ENCODE measurements at regions not wholly inside any gene's neighbourhood (a gene's known extent, or its start where the extent isn't known, plus 50 kb on each side); places are given as distances from the start of the nearest gene placed in this dataset.
"Not testable (repeated sequence)": the region's sequence is repeated elsewhere in the genome, so short reads cannot be mapped to it uniquely, and the experiment has no call there.

GRCh38 chr4:95779447-95779846, 60.4 kb upstream of the PDHA2 start:
- no peaks in the 10 kb centered on the region for H3K9me2 ChIP-seq (replicated peaks; ENCODE audit: insufficient read depth)
- no peaks in the 10 kb centered on the region for H3K4me1 ChIP-seq (ENCODE audit: insufficient read depth)
- H3K9me3 ChIP-seq (ENCODE audit: low read depth): no peaks in the 10 kb centered on the region
- no peak for DNase-seq (ENCODE audit: low spot score)
- H3K4me2 ChIP-seq: no peak overlapping the region
- WGBS (ENCODE audit: low lambda C conversion rate, missing lambda C conversion rate): 86% methylated on average over 1 of the region's 1 CpG
- H3K4me3 ChIP-seq: no peak overlapping the region
- TF ChIP-seq EZH2 (IDR thresholded peaks at IDR 0.05; ENCODE audit: borderline replicate concordance) (no peak), EZH2phosphoT487 (IDR thresholded peaks at IDR 0.05; ENCODE audit: low read depth, severe bottlenecking, unreplicated experiment) (no peak), CTCF (IDR thresholded peaks at IDR 0.05; ENCODE audit: poor library complexity) (no peak)
- H3K36me3 ChIP-seq (replicated peaks; ENCODE audit: insufficient read depth, low read depth): no peaks in the 10 kb centered on the region
- H3K27me3 ChIP-seq: no peaks in the 10 kb centered on the region
- H3K27ac ChIP-seq: no peak overlapping the region
- no peaks in the 10 kb centered on the region for H3K79me2 ChIP-seq
- H4K20me1 ChIP-seq (ENCODE audit: insufficient read depth, poor library complexity, severe bottlenecking): no peaks in the 10 kb centered on the region
- H2AFZ ChIP-seq: no peak overlapping the region

DNA sequence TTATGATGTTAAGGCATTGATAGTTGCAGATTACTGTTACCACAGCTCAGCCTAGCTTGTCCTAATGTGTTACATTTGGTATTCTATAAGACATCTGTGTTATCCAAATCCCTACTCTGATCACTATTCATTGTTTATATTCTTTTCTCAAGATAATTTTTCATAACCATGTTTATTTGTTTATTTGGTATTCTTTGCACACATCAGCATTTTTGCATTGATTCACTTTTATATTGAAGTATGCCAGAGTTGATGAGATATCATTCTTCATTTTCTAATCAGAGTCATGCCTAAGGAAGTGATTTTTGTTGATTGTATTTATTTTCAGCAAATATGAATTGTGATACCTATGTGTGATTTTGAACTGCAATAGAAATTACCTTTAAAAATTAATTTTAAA, 61.2 kb upstream of the PDHA2 start:
- TF ChIP-seq EZH2 (IDR thresholded peaks at IDR 0.05; ENCODE audit: borderline replicate concordance): no peak
- no peak for TF ChIP-seq EZH2phosphoT487 (IDR thresholded peaks at IDR 0.05; ENCODE audit: low read depth, severe bottlenecking, unreplicated experiment)
- no peak for TF ChIP-seq CTCF (IDR thresholded peaks at IDR 0.05; ENCODE audit: poor library complexity)
- Histone ChIP-seq H3K4me2 (no peak overlapping the region), H3K36me3 (replicated peaks; ENCODE audit: insufficient read depth, low read depth) (no peaks in the 10 kb centered on the region), H3K27me3 (no peaks in the 10 kb centered on the region), H3K79me2 (no peaks in the 10 kb centered on the region), H3K9me3 (ENCODE audit: low read depth) (no peaks in the 10 kb centered on the region), H3K9me2 (replicated peaks; ENCODE audit: insufficient read depth) (no peaks in the 10 kb centered on the region), H3K27ac (no peak overlapping the region), H3K4me1 (ENCODE audit: insufficient read depth) (no peaks in the 10 kb centered on the region), H2AFZ (no peak overlapping the region), H3K4me3 (no peak overlapping the region), H4K20me1 (ENCODE audit: insufficient read depth, poor library complexity, severe bottlenecking) (no peaks in the 10 kb centered on the region)
- no peak for DNase-seq (ENCODE audit: low spot score)

DNA sequence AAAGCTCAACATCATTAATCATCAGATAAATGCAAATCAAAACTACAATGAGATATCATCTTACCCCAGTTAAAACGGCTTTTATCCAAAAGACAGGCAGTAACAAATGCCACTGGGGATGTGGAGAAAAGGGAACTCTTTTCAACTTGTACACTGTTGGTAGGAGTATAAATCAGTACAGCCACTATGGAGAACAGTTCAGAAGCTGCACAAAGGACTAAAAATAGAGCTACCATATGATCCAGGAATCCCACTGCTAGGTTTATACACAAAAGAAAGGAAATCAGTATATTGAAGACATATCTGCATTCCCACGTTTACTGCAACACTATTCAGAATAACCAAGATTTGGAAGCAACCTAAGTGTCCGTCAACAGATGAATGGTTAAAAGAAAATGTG, 69.3 kb upstream of the PDHA2 start:
- 88% methylated on average over 3 of the region's 3 CpGs for WGBS (ENCODE audit: low lambda C conversion rate, missing lambda C conversion rate)
- not testable (repeated sequence) for H3K4me3 ChIP-seq; H3K9me3 ChIP-seq (ENCODE audit: low read depth); H4K20me1 ChIP-seq (ENCODE audit: insufficient read depth, poor library complexity, severe bottlenecking); H3K4me1 ChIP-seq (ENCODE audit: insufficient read depth); H3K4me2 ChIP-seq; H3K27ac ChIP-seq; H3K36me3 ChIP-seq (replicated peaks; ENCODE audit: insufficient read depth, low read depth); H3K9me2 ChIP-seq (replicated peaks; ENCODE audit: insufficient read depth); DNase-seq (ENCODE audit: low spot score); H3K27me3 ChIP-seq; H3K79me2 ChIP-seq; H2AFZ ChIP-seq

DNA sequence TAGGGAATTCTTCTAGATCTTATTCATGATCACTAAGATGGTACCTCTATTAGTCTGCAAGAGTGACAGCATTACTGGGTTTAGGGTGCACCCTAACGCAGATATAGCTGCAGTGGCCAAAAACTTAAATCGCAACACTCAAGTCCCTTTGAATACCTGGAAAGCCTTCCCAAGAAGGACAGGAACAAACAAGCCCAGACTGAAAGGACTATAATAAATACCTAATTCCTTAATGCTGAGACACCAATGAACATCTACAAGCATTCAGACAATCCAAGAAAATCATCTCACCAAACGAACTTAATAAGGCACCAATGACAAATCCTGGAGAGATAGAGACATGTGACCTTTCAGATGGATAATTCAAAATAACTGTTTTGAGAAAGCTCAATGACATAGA, 74.9 kb upstream of the PDHA2 start:
- Histone ChIP-seq H4K20me1 (ENCODE audit: insufficient read depth, poor library complexity, severe bottlenecking) (no peaks in the 10 kb centered on the region), H3K4me3 (no peak overlapping the region), H3K36me3 (replicated peaks; ENCODE audit: insufficient read depth, low read depth) (no peaks in the 10 kb centered on the region), H3K79me2 (no peaks in the 10 kb centered on the region), H3K4me1 (ENCODE audit: insufficient read depth) (no peaks in the 10 kb centered on the region), H3K9me3 (ENCODE audit: low read depth) (no peaks in the 10 kb centered on the region), H3K9me2 (replicated peaks; ENCODE audit: insufficient read depth) (no peaks in the 10 kb centered on the region), H3K4me2 (no peak overlapping the region), H3K27ac (no peak overlapping the region), H2AFZ (no peak overlapping the region), H3K27me3 (no peaks in the 10 kb centered on the region)
- WGBS (ENCODE audit: low lambda C conversion rate, missing lambda C conversion rate): 88% methylated on average over 3 of the region's 3 CpGs
- no peak for DNase-seq (ENCODE audit: low spot score)
- TF ChIP-seq EZH2 (IDR thresholded peaks at IDR 0.05; ENCODE audit: borderline replicate concordance): no peak
- no peak for TF ChIP-seq CTCF (IDR thresholded peaks at IDR 0.05; ENCODE audit: poor library complexity)
- no peak for TF ChIP-seq EZH2phosphoT487 (IDR thresholded peaks at IDR 0.05; ENCODE audit: low read depth, severe bottlenecking, unreplicated experiment)
